Right lobe of liver (tissue), 4 donors: ENCODE measurements at regions not wholly inside any gene's neighbourhood (a gene's known extent, or its start where the extent isn't known, plus 50 kb on each side); places are given as distances from the start of the nearest gene placed in this dataset.

Experiments
- POLR2A ChIP-seq: fragments of 450-650 bp; IDR thresholded peaks from one replicate; pipeline ENCODE4 v1.6.1; 2017; ENCODE audit warnings: antibody characterized with exemption, mild to moderate bottlenecking
- TF ChIP-seq, protein P1 (sequence below), 4 donors: fragments of 200-600 bp in 3 of 4; fragments of 450-650 bp in 1 of 4; IDR thresholded peaks; one replicate each; pipeline versions ENCODE4 v1.5.1 to v1.8.0; 2016 to 2022; ENCODE audit warnings: antibody characterized with exemption in 4 of 4, mild to moderate bottlenecking in 2 of 4
- donor health status: DM: no; HTN: no; CAD: no.
- donor health status: DM: no; HTN: no; CAD: no.
- donor health status: DM: no; HTN: yes; CAD: no.

DNA sequence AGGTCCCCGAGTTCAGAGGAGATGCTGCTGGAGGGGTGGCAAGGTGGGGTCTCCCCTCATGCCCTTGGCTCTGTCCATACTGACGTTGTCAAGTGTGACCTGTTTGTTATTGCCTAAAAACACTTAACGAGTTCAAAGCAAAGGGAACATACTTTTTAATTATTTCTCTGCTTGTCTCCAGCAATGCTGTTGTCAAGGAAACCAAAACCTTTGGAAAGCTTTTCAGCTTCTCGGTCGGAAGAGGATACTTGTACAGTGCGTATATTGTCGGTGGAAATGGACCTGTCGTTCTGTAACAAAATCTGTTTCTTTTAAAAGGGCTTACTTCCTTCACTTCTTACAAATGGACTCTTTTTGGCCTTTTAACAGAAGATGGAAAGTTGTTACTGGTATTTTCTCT lies 73.9 kb downstream of the SLC25A47 start:
- TF ChIP-seq, protein P1, sequence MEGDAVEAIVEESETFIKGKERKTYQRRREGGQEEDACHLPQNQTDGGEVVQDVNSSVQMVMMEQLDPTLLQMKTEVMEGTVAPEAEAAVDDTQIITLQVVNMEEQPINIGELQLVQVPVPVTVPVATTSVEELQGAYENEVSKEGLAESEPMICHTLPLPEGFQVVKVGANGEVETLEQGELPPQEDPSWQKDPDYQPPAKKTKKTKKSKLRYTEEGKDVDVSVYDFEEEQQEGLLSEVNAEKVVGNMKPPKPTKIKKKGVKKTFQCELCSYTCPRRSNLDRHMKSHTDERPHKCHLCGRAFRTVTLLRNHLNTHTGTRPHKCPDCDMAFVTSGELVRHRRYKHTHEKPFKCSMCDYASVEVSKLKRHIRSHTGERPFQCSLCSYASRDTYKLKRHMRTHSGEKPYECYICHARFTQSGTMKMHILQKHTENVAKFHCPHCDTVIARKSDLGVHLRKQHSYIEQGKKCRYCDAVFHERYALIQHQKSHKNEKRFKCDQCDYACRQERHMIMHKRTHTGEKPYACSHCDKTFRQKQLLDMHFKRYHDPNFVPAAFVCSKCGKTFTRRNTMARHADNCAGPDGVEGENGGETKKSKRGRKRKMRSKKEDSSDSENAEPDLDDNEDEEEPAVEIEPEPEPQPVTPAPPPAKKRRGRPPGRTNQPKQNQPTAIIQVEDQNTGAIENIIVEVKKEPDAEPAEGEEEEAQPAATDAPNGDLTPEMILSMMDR (IDR thresholded peaks at IDR 0.05): no peak
- no peak for TF ChIP-seq POLR2A
